A673 (cell line): ENCODE measurements at regions not wholly inside any gene's neighbourhood (a gene's known extent, or its start where the extent isn't known, plus 50 kb on each side); places are given as distances from the start of the nearest gene placed in this dataset.

Experiments
- BruUV-seq: library from RNA; stranded (reverse); fragments of 400-500 nt; replicated peaks from 2 replicates; lab custom pipeline; 2021; lab: Mats Ljungman, UMichigan
- CTCF ChIA-PET: fragments of 300-600 bp; sonication (Branson Sonifier 250); formaldehyde crosslinking; loops from one replicate; lab custom pipeline; 2022; ENCODE audit warnings: antibody characterized with exemption; lab: Charles Lee
- POLR2A ChIA-PET: fragments of 300-600 bp; sonication (Branson Sonifier 250); formaldehyde crosslinking; loops from one replicate; lab custom pipeline; 2022; ENCODE audit warnings: antibody characterized with exemption; ENCODE audit not compliant: low non-redundant PET; lab: Charles Lee
- DNase-seq: peaks from one replicate; pipeline ENCODE4 v3.0.0-alpha.2; 2015; ENCODE audit warnings: low spot score
- H3K27ac ChIP-seq: fragments of 200-600 bp; sonication (generic); 2 replicates; pipeline ENCODE4 v1.5.1; 2016; ENCODE audit warnings: mixed run types, low read depth, mild to moderate bottlenecking, mixed read lengths, antibody characterized with exemption, low read length; ENCODE audit not compliant: poor library complexity, severe bottlenecking
- H3K27me3 ChIP-seq: fragments of 200-600 bp; sonication (generic); replicated peaks from 2 replicates; pipeline ENCODE4 v1.6.1; 2017; ENCODE audit warnings: mixed run types, low read depth, mild to moderate bottlenecking, mixed read lengths, antibody characterized with exemption, low read length; ENCODE audit not compliant: insufficient read depth, poor library complexity
- H3K36me3 ChIP-seq: fragments of 200-600 bp; sonication (generic); 2 replicates; pipeline ENCODE4 v1.6.1; 2016; ENCODE audit warnings: mixed run types, mild to moderate bottlenecking, mixed read lengths, antibody characterized with exemption, low read length; ENCODE audit not compliant: insufficient read depth, poor library complexity, severe bottlenecking
- H3K4me1 ChIP-seq: fragments of 200-600 bp; sonication (generic); 2 replicates; pipeline ENCODE4 v1.6.1; 2017; ENCODE audit warnings: mixed run types, mild to moderate bottlenecking, mixed read lengths, antibody characterized with exemption, low read length; ENCODE audit not compliant: insufficient read depth, poor library complexity, severe bottlenecking
- H3K4me3 ChIP-seq: fragments of 200-600 bp; sonication (generic); 2 replicates; pipeline ENCODE4 v1.5.1; 2016; ENCODE audit warnings: low read depth, mixed run types, mild to moderate bottlenecking, mixed read lengths, low read length; ENCODE audit not compliant: poor library complexity, severe bottlenecking
- H3K9me3 ChIP-seq: fragments of 200-600 bp; sonication (generic); 2 replicates; pipeline ENCODE4 v1.6.1; 2016; ENCODE audit warnings: mixed run types, low read depth, mild to moderate bottlenecking, mixed read lengths, antibody characterized with exemption, low read length; ENCODE audit not compliant: poor library complexity, severe bottlenecking
- EZH2 ChIP-seq: fragments of 200-600 bp; sonication (generic); IDR thresholded peaks from 2 replicates; pipeline ENCODE4 v1.6.1; 2017; ENCODE audit warnings: borderline replicate concordance, low read depth, mild to moderate bottlenecking, mixed read lengths, antibody characterized with exemption, low read length; ENCODE audit not compliant: poor library complexity, severe bottlenecking
- intact Hi-C: fragments of 100-400 bp; cut with micrococcal nuclease; formaldehyde crosslinking; loops from one replicate; pipeline ENCODE4 v1.10.0; 2022; ENCODE audit not compliant: unreplicated experiment
- TF ChIP-seq, protein P1 (sequence below): fragments of 300-800, 200-600 bp; sonication (generic); conservative IDR thresholded peaks from 2 replicates; pipeline ENCODE4 v1.5.1; 2017; ENCODE audit warnings: low read depth, mild to moderate bottlenecking, antibody characterized with exemption, low read length, moderate library complexity, mixed read lengths

DNA sequence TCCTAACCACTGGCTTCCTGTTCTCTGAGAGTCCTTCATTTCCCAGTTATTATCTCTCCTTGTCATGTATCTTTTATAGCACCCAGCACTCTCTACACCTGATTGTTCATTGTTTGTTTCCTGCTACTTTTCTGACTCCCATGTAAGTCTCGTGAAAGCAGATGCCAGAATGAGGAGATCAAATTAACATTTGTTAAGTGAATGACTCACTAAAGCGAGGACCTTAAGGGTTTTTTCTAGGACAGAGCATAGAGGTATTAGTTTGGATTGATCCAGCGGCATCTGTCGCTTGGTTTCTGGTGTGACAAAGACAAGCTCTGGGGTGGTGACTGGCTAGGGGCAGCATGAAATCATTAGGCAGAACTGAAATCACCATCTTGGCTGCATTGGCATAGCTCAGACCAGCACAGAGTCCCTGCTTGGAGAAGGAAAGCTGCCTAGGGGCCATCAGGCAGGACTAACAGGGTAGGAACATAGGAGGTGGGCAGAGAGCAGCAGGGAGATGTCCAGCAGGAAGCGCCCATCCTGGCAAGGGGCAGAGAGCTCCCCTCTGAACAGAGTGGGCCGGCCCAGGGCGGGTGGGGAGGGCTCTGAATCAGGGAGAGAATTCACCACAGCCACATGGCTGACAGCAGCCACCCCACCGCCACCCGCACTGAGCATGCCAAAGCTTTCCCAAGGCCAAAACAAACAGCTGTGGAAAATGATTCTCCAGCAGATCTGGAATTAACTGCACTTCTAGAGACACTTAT, 97.1 kb upstream of the CEP85L start:
- BruUV-seq: no TSS peak

DNA sequence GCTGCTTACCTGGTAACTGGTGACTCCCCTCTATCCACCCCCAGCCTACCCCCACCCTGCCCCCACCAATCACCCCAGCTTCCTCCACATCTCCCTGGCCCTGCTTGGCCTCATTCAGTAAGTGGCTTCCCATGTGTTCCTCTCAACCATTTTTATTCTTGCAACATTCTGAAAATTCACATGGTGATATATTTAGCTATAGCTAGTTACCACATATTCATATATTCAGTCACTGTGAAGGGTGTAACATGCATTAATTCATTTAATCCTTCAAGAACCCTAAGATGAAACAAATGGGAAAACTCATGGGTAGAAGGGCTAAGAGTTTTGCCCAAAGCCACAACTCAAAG, 95.4 kb upstream of the CEP85L start:
- H3K4me3 ChIP-seq: no peak overlapping the region
- POLR2A ChIA-PET: no interaction called here
- no peaks in the 10 kb centered on the region for H3K4me1 ChIP-seq
- BruUV-seq: no TSS peak
- CTCF ChIA-PET: no interaction called here
- TF ChIP-seq, protein P1, sequence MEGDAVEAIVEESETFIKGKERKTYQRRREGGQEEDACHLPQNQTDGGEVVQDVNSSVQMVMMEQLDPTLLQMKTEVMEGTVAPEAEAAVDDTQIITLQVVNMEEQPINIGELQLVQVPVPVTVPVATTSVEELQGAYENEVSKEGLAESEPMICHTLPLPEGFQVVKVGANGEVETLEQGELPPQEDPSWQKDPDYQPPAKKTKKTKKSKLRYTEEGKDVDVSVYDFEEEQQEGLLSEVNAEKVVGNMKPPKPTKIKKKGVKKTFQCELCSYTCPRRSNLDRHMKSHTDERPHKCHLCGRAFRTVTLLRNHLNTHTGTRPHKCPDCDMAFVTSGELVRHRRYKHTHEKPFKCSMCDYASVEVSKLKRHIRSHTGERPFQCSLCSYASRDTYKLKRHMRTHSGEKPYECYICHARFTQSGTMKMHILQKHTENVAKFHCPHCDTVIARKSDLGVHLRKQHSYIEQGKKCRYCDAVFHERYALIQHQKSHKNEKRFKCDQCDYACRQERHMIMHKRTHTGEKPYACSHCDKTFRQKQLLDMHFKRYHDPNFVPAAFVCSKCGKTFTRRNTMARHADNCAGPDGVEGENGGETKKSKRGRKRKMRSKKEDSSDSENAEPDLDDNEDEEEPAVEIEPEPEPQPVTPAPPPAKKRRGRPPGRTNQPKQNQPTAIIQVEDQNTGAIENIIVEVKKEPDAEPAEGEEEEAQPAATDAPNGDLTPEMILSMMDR: no peak
- TF ChIP-seq EZH2: no peak
- no peaks in the 10 kb centered on the region for H3K27me3 ChIP-seq
- H3K36me3 ChIP-seq: no peaks in the 10 kb centered on the region
- DNase-seq: no peak
- no peaks in the 10 kb centered on the region for H3K9me3 ChIP-seq
- intact Hi-C loops: no loop called here
- no peak overlapping the region for H3K27ac ChIP-seq

More for the DNA sequence above, 97.1 kb upstream of the CEP85L start:
- intact Hi-C loops: no loop called here
- H3K27ac ChIP-seq: no peak overlapping the region
- H3K4me3 ChIP-seq: no peak overlapping the region
- peak; percentile 12 for DNase-seq
- no peaks in the 10 kb centered on the region for H3K36me3 ChIP-seq
- ChIA-PET CTCF (interaction anchor here (0.6 kb wide), 2 partner anchors 47 to 400 kb away, joined by 4 to 6 read pairs; no protein-coding TSS in a partner anchor), POLR2A (no interaction called here)
- H3K27me3 ChIP-seq: no peaks in the 10 kb centered on the region
- no peaks in the 10 kb centered on the region for H3K9me3 ChIP-seq
- TF ChIP-seq, protein P1: no peak
- no peak for TF ChIP-seq EZH2
- H3K4me1 ChIP-seq: no peaks in the 10 kb centered on the region

DNA sequence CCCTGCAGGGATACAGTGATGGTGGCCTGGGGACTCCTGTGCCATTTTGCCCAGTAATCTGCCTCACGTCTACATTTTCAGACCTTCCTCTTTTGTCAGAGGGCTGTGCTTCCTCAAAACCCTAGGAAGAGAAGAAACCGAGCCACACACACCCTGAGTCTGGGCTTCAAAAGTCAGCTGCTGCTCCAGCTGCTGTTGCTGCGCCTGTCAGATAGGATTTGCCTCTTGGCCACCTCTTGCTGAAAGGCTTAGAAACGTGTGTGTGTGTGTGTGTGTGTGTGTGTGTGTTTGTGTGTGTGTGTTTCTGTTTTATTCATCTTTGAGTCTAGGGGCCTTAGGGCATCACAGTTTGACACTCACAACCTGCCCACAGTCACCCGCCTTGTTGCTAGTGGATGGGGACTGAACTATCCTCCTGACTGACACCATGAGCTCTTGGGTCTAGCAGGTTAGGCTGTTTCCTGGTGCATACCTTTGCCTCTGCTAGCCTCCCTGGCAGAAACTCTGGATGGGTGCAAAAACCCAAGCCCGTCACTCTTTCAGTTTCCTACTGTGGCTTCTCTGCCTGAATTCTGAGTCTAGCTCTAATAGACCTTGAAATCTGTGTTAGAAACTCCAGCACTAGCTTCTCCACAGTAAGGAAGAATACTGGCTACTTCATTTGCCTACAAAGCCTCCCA, 94.9 kb upstream of the CEP85L start:
- Histone ChIP-seq H3K4me1 (no peaks in the 10 kb centered on the region), H3K27me3 (no peaks in the 10 kb centered on the region), H3K4me3 (no peak overlapping the region), H3K36me3 (no peaks in the 10 kb centered on the region), H3K27ac (no peak overlapping the region), H3K9me3 (no peaks in the 10 kb centered on the region)
- intact Hi-C loops: no loop called here
- DNase-seq: no peak
- ChIA-PET CTCF (no interaction called here), POLR2A (no interaction called here)
- BruUV-seq: no TSS peak
- TF ChIP-seq, protein P1: no peak
- TF ChIP-seq EZH2: no peak
